Stimulated activated CD4-positive, alpha-beta T cell treated with anti-CD3 and anti-CD28 coated beads, Interleukin-1b, Interleukin-23, amount 100 ng/mL, for 24 hours (primary cell): ENCODE measurements at regions not wholly inside any gene's neighbourhood (a gene's known extent, or its start where the extent isn't known, plus 50 kb on each side); places are given as distances from the start of the nearest gene placed in this dataset.

Experiments used
- DNase-seq, 4 experiments: peaks; one replicate each; pipeline ENCODE4 v3.0.0-alpha.2; 2020; ENCODE audit warnings: low read depth in 4 of 4, low spot score in 1 of 4

- DNase-seq = no peak
These were observed 191.7 kb upstream of the CPEB2 start for GRCh38 chr4:14810568-14810967.

DNA sequence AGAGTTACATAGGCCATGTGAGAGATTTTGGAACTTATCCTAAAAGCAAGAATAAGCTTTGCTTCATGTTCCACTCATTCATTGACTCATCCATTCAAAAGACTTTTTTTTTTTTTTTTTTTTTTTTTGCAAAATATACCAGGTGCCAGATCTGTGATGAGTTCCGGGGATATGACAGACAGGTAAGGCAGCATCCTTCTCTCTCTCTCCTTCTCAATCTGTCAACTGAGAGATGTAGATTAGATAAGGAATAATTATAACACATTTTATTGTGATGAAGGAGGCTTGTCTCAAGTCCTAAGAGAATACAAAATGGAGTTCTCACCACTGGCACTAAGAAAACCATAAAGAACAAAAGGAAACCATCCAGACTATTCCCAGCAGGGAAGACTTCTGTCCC, 190.2 kb upstream of the CPEB2 start:
- DNase-seq = no peak

DNA sequence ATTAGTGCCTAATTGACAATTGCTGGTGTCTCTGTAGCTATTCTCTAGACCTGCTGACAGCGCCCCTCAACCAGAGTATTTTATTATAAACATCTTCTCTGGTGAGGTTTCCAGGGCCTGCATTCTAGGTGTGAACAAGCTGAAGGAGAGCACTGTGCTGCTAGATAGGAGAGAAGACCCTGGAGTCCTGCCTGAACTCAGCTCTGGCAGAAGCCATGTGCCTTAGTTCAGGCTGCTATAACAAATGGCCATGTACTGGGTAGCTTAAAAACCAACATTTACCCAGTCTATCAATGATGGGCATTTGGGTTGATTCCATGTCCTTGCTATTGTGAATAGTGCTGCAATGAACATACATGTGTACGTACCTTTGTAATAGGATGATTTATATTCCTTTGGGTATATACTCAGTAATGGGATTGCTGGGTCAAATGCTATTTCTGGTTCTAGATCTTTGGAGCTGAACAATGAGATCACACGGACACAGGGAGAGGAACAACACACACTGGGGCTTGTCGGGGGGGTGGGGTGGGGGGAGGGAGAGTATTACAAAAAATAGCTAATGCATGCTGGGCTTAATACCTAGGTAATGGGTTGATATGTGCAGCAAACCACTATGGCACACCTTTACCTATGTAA, 185.5 kb upstream of the CPEB2 start:
- no peak for DNase-seq

GRCh38 chr4:14824189-14824588, 178.1 kb upstream of the CPEB2 start:
- DNase-seq = no peak

DNA sequence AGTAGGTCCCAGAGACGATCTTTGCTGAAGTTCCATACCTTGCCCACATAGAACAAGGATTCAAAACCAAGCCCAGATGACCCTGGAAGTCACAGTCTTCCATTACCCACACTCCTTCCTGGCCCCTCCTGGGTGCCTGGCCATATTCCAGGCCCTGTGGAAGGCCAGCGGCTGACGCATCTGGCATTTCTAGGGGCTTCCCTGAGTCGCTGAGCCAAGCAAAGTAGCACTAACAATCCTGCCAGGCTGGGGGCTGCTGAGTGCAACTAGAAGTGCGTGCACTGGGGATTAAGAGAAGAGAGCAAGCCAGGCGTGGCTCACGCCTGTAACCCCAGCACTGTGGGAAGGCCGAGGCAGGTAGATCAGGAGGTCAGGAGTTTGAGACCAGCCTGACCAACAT, 175.2 kb upstream of the CPEB2 start:
- DNase-seq = no peak

DNA sequence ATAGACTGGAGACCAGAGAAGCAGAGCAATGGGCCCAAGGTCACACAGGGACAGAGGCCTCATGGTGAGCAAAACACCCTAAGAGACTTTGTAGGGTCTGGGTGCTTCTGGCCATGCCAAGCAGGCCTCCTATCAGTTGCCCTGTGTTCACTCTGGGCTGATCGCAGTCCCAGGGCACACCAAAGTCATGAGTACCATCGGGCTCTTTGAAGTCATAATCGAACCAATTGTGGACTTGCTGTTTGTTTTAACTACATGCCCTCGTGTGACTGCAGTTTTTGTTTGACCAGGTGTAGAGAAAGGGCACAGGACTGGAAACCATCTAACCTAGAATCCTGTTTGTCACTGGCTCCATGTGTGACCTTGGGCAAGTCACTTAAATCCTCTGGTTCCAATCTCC, 172.5 kb upstream of the CPEB2 start:
- no peak for DNase-seq

GRCh38 chr4:14831416-14831815, 170.9 kb upstream of the CPEB2 start:
- no peak for DNase-seq

DNA sequence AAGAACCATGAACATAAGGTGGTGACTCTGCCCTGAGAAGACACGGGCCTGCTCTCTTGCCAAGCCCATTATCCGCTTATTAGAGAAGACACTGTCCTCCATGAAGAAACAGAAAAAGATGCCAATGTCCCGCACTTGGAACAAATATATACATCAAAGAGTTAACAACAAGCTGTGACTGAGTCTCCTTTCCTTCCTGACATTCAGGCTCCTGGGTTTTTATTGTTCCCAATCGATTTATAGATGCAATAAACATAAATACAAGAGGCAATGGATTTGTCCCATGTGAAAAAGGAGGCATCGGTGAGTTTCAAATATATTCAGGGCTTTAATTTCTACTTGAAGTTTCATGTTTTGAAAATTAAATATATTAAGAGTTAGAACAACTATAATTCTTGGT, 169.2 kb upstream of the CPEB2 start:
- DNase-seq = no peak

DNA sequence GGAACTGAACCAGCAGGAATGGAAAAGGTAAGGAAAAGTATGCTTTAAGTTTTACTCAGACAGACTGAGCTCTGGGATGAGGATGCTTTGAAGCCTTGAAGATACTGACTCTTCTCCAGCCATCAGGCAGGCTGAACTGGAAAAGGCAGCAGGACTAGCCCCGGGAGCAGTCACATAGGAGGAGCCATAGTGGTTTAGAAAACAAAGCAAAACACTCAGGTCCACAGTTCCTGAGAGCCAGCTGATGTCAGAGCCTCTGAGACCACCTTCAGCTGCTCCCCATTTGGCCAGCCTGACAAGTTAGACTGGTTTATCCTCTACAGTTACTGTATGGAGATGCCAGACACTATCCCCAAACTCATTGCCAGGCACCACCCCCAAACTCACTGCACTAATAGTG, 167.9 kb upstream of the CPEB2 start:
- DNase-seq = no peak

- DNase-seq = no peak
These were observed 167.0 kb upstream of the CPEB2 start for GRCh38 chr4:14835288-14835687.

- no peak for DNase-seq
These were observed 166.4 kb upstream of the CPEB2 start for GRCh38 chr4:14835708-14836425.

DNA sequence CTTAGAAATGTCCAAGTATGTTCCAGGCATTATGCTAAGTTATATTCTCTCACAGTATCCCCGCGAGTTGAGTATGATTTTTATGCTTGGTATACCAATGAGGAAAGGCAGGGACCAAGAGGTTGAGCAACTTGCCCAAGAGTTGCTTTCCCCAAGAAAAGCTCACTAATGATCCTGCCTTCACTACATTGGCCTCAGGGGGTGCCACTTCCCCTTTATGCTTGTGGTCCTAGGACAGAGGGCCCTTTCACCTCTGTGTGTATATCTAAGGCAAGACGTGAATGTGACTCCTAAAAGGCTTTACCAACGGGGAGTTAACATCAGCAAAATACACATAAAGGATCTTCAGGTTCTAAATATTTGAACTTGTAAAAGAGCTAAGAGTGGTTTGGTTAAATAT, 164.4 kb upstream of the CPEB2 start:
- no peak for DNase-seq

DNA sequence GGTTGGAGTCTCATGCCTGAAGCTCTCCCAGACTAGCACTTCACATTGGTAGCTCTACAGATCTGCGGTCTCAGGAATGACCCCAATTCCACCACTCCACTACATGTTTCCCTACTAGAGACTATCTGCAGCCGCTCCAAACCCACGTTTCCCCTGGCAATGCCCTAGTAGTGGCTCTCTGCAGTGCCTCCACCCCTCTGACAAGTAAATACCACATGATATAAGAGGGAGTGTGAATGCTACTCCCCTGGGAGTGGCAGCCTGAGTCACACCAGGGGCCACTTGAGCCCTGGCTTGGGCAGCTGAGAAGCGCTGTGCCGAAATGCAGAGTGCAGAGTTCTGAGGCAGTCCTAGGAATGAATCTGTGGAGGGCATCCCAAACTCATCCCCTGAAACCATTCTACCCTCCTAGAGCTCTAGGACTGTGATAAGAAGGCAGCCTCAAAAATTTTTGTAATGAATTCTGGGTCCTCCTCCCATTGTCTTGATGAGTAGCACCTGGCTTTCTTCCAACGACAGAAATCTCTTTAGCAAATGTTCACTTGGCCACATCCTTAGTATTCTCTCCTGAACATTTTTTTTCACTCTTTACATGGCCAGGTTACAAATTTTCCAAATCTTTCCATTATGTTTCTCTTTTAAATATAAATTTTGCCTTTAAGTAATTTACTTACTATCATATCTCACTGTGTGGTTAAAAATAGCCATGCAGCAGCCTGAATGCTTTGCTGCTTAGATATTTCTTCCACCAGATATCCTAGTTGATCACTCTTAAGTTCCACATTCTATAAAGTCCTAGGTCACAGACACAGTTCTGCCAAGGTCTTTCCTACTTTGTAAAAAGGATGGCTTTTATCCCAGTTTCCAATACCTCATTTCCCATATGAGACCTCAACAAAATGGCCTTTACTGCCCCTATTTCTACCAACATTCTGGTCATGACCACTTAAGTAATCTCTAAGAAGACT, 160.2 kb upstream of the CPEB2 start:
- no peak for DNase-seq

- DNase-seq = no peak
These were observed 159.2 kb upstream of the CPEB2 start for GRCh38 chr4:14842964-14843630.

- no peak for DNase-seq
These were observed 158.2 kb upstream of the CPEB2 start for GRCh38 chr4:14844061-14844460.

DNA sequence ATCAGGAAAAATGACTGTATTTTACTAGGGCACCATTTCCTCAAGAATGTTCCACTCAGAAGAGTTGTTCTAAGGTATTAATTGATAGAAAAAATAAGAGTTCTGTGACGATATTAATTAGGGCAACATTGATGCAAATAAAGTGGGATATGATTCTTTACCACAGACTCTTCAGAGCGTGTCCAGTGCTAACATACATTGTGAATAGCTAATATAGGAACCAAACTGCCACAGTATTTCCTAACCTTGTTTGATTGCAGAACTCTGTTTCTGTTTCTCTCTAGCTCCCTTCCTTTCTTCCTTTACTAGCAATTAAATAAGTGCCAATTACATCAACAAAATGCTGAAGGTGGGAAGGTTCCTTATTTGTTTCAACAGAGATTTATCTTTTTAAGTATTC, 154.1 kb upstream of the CPEB2 start:
- DNase-seq = no peak

DNA sequence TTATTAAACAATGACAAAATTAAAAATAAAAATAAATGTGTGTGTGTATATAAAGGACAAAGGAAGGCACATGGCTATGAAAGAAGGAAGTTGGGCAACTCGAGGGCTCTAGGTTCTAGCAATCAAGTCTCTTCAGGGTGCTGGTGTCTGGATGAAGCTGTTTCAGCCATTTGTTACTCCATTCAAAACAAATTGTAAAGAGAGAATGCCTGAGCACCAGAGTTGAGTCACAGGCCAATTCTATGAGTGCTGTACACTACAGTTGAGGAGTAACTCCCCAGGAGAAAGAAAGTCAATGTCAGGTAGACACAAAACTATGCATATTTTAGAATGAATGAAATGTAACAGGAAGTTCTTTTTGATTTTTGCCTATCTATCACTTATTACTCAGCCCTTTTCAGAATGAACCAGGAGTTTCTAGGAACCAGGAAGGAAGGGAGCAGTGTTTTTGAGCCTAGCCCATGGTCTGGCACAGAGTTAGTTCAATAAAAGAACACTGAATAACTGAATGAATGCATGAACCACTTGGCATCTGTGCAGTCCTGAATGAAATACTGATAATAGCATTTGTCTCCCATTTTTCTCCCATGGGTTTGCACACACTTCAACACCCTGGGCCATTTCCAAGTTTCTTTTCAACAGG, 151.7 kb upstream of the CPEB2 start:
- DNase-seq = no peak

GRCh38 chr4:14853176-14853943, 148.9 kb upstream of the CPEB2 start:
- DNase-seq = no peak

- DNase-seq = no peak
These were observed 146.6 kb upstream of the CPEB2 start for GRCh38 chr4:14855719-14856061.
